Right ventricle myocardium superior (tissue), 1 donor: ENCODE measurements at regions not wholly inside any gene's neighbourhood (a gene's known extent, or its start where the extent isn't known, plus 50 kb on each side); places are given as distances from the start of the nearest gene placed in this dataset.

Experiments
- ATAC-seq: fragments of 200-7000 bp; cut with Tn5 transposase; one replicate; pipeline ENCODE4 v1.9.1; 2020; ENCODE audit warnings: mild to moderate bottlenecking; ENCODE audit not compliant: poor library complexity
- DNase-seq: peaks from one replicate; pipeline ENCODE4 v3.0.0-alpha.2; 2020
- intact Hi-C: fragments of 100-400 bp; cut with DNase I; formaldehyde crosslinking; loops from one replicate; pipeline ENCODE4 v1.11.2; 2022
- donor health status: DM: no; HTN: yes; CAD: no; lungs with severe emphysema.

GRCh38 chr4:108320061-108320460, 151.3 kb upstream of the LEF1 start:
- no peak for DNase-seq
- intact Hi-C loops, result no loop called here
- no peak for ATAC-seq

GRCh38 chr4:108317377-108317776, 148.6 kb upstream of the LEF1 start:
- ATAC-seq (no peak), DNase-seq (no peak)
- intact Hi-C loops, result no loop called here

- DNase-seq (no peak), ATAC-seq (no peak)
- intact Hi-C loops, result no loop called here
Observed at GRCh38 chr4:108315694-108316093, 147.0 kb upstream of the LEF1 start.

GRCh38 chr4:108314900-108315589, 146.3 kb upstream of the LEF1 start:
- intact Hi-C loops, result no loop called here
- DNase-seq, result no peak
- no peak for ATAC-seq

GRCh38 chr4:108313546-108314339, 145.0 kb upstream of the LEF1 start:
- intact Hi-C loops, result no loop called here
- ATAC-seq, result no peak

GRCh38 chr4:108311313-108311712, 142.6 kb upstream of the LEF1 start:
- ATAC-seq, result no peak
- DNase-seq, result no peak
- intact Hi-C loops, result no loop called here

More at GRCh38 chr4:108313546-108314339, 145.0 kb upstream of the LEF1 start:
- DNase-seq, result no peak

GRCh38 chr4:108303488-108304177, 134.9 kb upstream of the LEF1 start:
- DNase-seq (no peak), ATAC-seq (no peak)
- intact Hi-C loops, result no loop called here

- intact Hi-C loops, result no loop called here
- ATAC-seq (no peak), DNase-seq (no peak)
Observed at GRCh38 chr4:108301545-108302251, 133.0 kb upstream of the LEF1 start.

GRCh38 chr4:108297605-108298004, 128.9 kb upstream of the LEF1 start:
- intact Hi-C loops, result no loop called here
- ATAC-seq, result no peak
- DNase-seq, result no peak

GRCh38 chr4:108292229-108292628, 123.5 kb upstream of the LEF1 start:
- intact Hi-C loops, result no loop called here
- no peak for DNase-seq
- no peak for ATAC-seq

- intact Hi-C loops, result no loop called here
- no peak for ATAC-seq
- no peak for DNase-seq
Observed at GRCh38 chr4:108291137-108291536, 122.4 kb upstream of the LEF1 start.

- DNase-seq (no peak), ATAC-seq (no peak)
- intact Hi-C loops, result no loop called here
Observed at GRCh38 chr4:108287834-108288413, 119.2 kb upstream of the LEF1 start.

- intact Hi-C loops, result no loop called here
- DNase-seq (no peak), ATAC-seq (no peak)
Observed at GRCh38 chr4:108280072-108280471, 111.3 kb upstream of the LEF1 start.

GRCh38 chr4:108276690-108277089, 108.0 kb upstream of the LEF1 start:
- ATAC-seq, result no peak
- no peak for DNase-seq
- intact Hi-C loops, result no loop called here

GRCh38 chr4:108272986-108273385, 104.3 kb upstream of the LEF1 start:
- DNase-seq, result no peak
- intact Hi-C loops, result no loop called here
- no peak for ATAC-seq

- ATAC-seq (no peak), DNase-seq (no peak)
- intact Hi-C loops, result no loop called here
Observed at GRCh38 chr4:108272561-108272960, 103.8 kb upstream of the LEF1 start.

- DNase-seq (no peak), ATAC-seq (no peak)
- intact Hi-C loops, result no loop called here
Observed at GRCh38 chr4:108272046-108272445, 103.3 kb upstream of the LEF1 start.

GRCh38 chr4:108270466-108271450, 102.0 kb upstream of the LEF1 start:
- intact Hi-C loops, result no loop called here
- ATAC-seq (no peak), DNase-seq (no peak)
